ENCODE measurements at regions not wholly inside any gene's neighbourhood (a gene's known extent, or its start where the extent isn't known, plus 50 kb on each side); places are given as distances from the start of the nearest gene placed in this dataset.
"Not testable (repeated sequence)": the region's sequence is repeated elsewhere in the genome, so short reads cannot be mapped to it uniquely, and the experiment has no call there.

- DNase-seq (ENCODE audit: low read depth); H3K4me3 ChIP-seq (ENCODE audit: low read depth, low read length): not testable (repeated sequence)
These were observed 272.9 kb downstream of the CDY2B start for GRCh38 chrY:17607150-17607549.

GRCh38 chrY:17599263-17599662 is 280.8 kb downstream of the CDY2B start:
- not testable (repeated sequence) for H3K4me3 ChIP-seq (ENCODE audit: low read depth, low read length); DNase-seq (ENCODE audit: low read depth)

- not testable (repeated sequence) for DNase-seq (ENCODE audit: low read depth); H3K4me3 ChIP-seq (ENCODE audit: low read depth, low read length)
These were observed 286.3 kb downstream of the CDY2B start for GRCh38 chrY:17593748-17594147.

- DNase-seq (ENCODE audit: low read depth); H3K4me3 ChIP-seq (ENCODE audit: low read depth, low read length): not testable (repeated sequence)
These were observed 300.0 kb downstream of the CDY2B start for GRCh38 chrY:17579956-17580519.

GRCh38 chrY:17579131-17579955 is 300.7 kb downstream of the CDY2B start:
- H3K4me3 ChIP-seq (ENCODE audit: low read depth, low read length): peak overlapping the region; percentile 30
- DNase-seq (ENCODE audit: low read depth): not testable (repeated sequence)

GRCh38 chrY:17563114-17563513 is 316.9 kb downstream of the CDY2B start:
- H3K4me3 ChIP-seq (ENCODE audit: low read depth, low read length); DNase-seq (ENCODE audit: low read depth): not testable (repeated sequence)
